ENCODE measurements at regions not wholly inside any gene's neighbourhood (a gene's known extent, or its start where the extent isn't known, plus 50 kb on each side); places are given as distances from the start of the nearest gene placed in this dataset.

DNA sequence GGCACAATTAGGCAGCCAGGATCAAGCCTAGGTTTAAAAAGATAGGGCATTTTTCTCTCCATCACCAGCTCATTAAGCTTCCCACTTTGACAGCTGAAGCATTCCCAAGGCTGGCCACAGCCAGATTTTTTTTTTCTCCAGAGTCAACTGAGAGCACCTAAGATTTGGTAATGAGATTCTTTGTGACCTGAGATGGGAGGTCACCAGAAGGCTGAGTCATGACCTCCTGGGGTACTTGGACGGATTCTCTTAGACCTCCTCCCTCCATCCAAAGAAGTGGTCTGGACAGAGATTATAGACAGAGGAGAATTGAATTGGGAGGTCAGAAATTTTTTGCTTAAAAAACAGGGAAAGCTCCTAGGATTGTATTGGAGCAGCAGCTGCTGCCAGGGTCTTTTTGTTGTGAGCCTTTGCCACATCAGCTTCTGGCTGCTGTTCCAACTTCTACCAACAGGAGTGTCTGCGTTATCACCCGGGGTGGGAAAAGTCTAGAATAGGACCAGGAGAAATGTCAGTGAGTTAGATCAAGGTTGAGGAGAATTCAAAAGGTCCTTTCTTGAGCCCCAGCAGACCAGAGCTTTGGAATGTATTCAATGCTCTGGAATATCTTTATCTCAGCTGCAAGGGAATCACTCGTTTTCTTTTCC lies 221.2 kb upstream of the N4BP1 start:
- TF ChIP-seq, protein P1, sequence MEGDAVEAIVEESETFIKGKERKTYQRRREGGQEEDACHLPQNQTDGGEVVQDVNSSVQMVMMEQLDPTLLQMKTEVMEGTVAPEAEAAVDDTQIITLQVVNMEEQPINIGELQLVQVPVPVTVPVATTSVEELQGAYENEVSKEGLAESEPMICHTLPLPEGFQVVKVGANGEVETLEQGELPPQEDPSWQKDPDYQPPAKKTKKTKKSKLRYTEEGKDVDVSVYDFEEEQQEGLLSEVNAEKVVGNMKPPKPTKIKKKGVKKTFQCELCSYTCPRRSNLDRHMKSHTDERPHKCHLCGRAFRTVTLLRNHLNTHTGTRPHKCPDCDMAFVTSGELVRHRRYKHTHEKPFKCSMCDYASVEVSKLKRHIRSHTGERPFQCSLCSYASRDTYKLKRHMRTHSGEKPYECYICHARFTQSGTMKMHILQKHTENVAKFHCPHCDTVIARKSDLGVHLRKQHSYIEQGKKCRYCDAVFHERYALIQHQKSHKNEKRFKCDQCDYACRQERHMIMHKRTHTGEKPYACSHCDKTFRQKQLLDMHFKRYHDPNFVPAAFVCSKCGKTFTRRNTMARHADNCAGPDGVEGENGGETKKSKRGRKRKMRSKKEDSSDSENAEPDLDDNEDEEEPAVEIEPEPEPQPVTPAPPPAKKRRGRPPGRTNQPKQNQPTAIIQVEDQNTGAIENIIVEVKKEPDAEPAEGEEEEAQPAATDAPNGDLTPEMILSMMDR (IDR thresholded peaks at IDR 0.05) = no peak
- TF ChIP-seq POLR2A (IDR thresholded peaks at IDR 0.05) = no peak
